ENCODE measurements at regions not wholly inside any gene's neighbourhood (a gene's known extent, or its start where the extent isn't known, plus 50 kb on each side); places are given as distances from the start of the nearest gene placed in this dataset.

GRCh38 chr5:165624166-165624946, 2118.9 kb downstream of the MAT2B start:
- H2AFZ ChIP-seq, result no peak overlapping the region
- no peaks in the 10 kb centered on the region for H3K4me1 ChIP-seq (ENCODE audit: insufficient read depth)
- 93% methylated on average over 8 of the region's 8 CpGs for WGBS (ENCODE audit: low lambda C conversion rate, missing lambda C conversion rate)
- no peak overlapping the region for H3K4me3 ChIP-seq
- TF ChIP-seq CTCF (IDR thresholded peaks at IDR 0.05; ENCODE audit: poor library complexity) (no peak), EZH2phosphoT487 (IDR thresholded peaks at IDR 0.05; ENCODE audit: low read depth, severe bottlenecking, unreplicated experiment) (no peak), EZH2 (IDR thresholded peaks at IDR 0.05; ENCODE audit: borderline replicate concordance) (no peak)
- no peak overlapping the region for H3K4me2 ChIP-seq
- no peaks in the 10 kb centered on the region for H3K36me3 ChIP-seq (replicated peaks; ENCODE audit: insufficient read depth, low read depth)
- H4K20me1 ChIP-seq (ENCODE audit: insufficient read depth, poor library complexity, severe bottlenecking), result no peaks in the 10 kb centered on the region
- no peak for DNase-seq (ENCODE audit: low spot score)
- H3K27ac ChIP-seq, result no peak overlapping the region
- no peaks in the 10 kb centered on the region for H3K9me3 ChIP-seq (ENCODE audit: low read depth)
- no peaks in the 10 kb centered on the region for H3K9me2 ChIP-seq (replicated peaks; ENCODE audit: insufficient read depth)
- no peaks in the 10 kb centered on the region for H3K27me3 ChIP-seq
- no peaks in the 10 kb centered on the region for H3K79me2 ChIP-seq

GRCh38 chr5:165626161-165626560, 2120.7 kb downstream of the MAT2B start:
- Histone ChIP-seq H4K20me1 (ENCODE audit: insufficient read depth, poor library complexity, severe bottlenecking) (no peaks in the 10 kb centered on the region), H3K9me3 (ENCODE audit: low read depth) (no peaks in the 10 kb centered on the region), H3K4me3 (no peak overlapping the region), H3K27me3 (no peaks in the 10 kb centered on the region), H3K36me3 (replicated peaks; ENCODE audit: insufficient read depth, low read depth) (no peaks in the 10 kb centered on the region), H2AFZ (no peak overlapping the region), H3K79me2 (no peaks in the 10 kb centered on the region), H3K9me2 (replicated peaks; ENCODE audit: insufficient read depth) (no peaks in the 10 kb centered on the region), H3K27ac (no peak overlapping the region), H3K4me2 (no peak overlapping the region), H3K4me1 (ENCODE audit: insufficient read depth) (peaks cover 4% of the 10 kb centered on the region)
- no peak for TF ChIP-seq CTCF (IDR thresholded peaks at IDR 0.05; ENCODE audit: poor library complexity)
- TF ChIP-seq EZH2 (IDR thresholded peaks at IDR 0.05; ENCODE audit: borderline replicate concordance), result no peak
- TF ChIP-seq EZH2phosphoT487 (IDR thresholded peaks at IDR 0.05; ENCODE audit: low read depth, severe bottlenecking, unreplicated experiment), result no peak
- DNase-seq (ENCODE audit: low spot score), result no peak

- Histone ChIP-seq H3K79me2 (no peaks in the 10 kb centered on the region), H3K9me2 (replicated peaks; ENCODE audit: insufficient read depth) (no peaks in the 10 kb centered on the region), H3K4me2 (peak overlapping the region; percentile 27), H3K27ac (no peak overlapping the region), H4K20me1 (ENCODE audit: insufficient read depth, poor library complexity, severe bottlenecking) (no peaks in the 10 kb centered on the region), H3K4me1 (ENCODE audit: insufficient read depth) (peaks cover 4% of the 10 kb centered on the region), H3K9me3 (ENCODE audit: low read depth) (no peaks in the 10 kb centered on the region), H3K4me3 (no peak overlapping the region), H3K27me3 (no peaks in the 10 kb centered on the region), H2AFZ (no peak overlapping the region), H3K36me3 (replicated peaks; ENCODE audit: insufficient read depth, low read depth) (no peaks in the 10 kb centered on the region)
- TF ChIP-seq CTCF (IDR thresholded peaks at IDR 0.05; ENCODE audit: poor library complexity), result no peak
- no peak for TF ChIP-seq EZH2phosphoT487 (IDR thresholded peaks at IDR 0.05; ENCODE audit: low read depth, severe bottlenecking, unreplicated experiment)
- TF ChIP-seq EZH2 (IDR thresholded peaks at IDR 0.05; ENCODE audit: borderline replicate concordance), result no peak
- 41% methylated on average over 8 of the region's 8 CpGs for WGBS (ENCODE audit: low lambda C conversion rate, missing lambda C conversion rate)
- no peak for DNase-seq (ENCODE audit: low spot score)
Measured at GRCh38 chr5:165627548-165628170, 2122.2 kb downstream of the MAT2B start.

Measured in hepatocyte (in vitro differentiated cells).